ENCODE measurements at regions not wholly inside any gene's neighbourhood (a gene's known extent, or its start where the extent isn't known, plus 50 kb on each side); places are given as distances from the start of the nearest gene placed in this dataset.

DNA sequence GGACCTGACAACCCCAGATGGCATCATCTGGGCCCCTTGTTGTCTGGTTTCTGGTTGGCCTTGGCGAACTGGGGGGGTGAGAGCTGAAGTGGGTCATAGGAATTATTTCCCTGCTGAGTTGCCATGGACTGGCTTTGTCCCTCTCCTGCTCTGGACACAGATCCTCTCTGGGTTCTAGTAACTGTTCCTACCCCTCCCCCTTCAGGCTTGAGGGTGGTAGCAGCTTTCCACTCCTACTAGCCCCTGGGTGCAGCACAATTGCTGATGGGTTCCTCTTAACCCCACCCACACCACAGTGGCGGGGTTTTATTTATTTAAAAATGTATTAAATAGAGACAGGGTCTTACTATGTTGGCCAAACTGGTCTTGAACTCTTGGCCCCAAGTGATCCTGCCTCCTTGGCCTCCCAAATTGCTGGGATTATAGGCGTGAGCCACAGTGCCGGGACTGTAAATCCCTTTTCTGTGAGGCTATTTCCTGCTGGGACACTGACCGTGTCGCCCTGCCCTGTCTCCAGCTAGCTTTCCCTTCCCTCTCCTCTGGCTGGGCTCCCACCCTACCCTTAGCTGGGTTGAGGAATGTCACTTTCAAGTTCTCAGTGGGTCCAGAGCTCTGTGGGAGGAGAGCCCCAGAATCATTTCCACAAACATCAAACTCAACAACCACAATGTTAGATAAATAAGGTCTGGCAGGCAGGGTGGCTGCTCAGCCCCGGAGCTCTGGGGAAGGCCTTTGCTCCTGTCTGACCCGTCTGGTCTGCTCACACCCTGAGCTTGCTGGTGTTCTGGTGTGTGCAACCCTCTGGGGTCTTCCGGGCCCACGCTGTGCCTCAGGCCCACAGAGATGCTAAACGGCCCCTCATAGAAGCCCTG is 112.7 kb upstream of the WNT4 start:
- H3K4me1 ChIP-seq (replicated peaks in 1 of 4; ENCODE audit: control insufficient read depth in 3 of 4, insufficient read depth in 4 of 4, low read length in 3 of 4), result peaks cover 2 to 24% (median 15%) of the 10 kb centered on the region in 4 experiments
- no peaks in the 10 kb centered on the region for H4K20me1 ChIP-seq (replicated peaks in 1 of 2; ENCODE audit: control insufficient read depth in 1 of 2, insufficient read depth in 2 of 2, low read length in 2 of 2)
- H2AFZ ChIP-seq (ENCODE audit: low read length), result no peak overlapping the region
- no peak overlapping the region for H3K4me3 ChIP-seq (ENCODE audit: extremely low read depth in 1 of 4, insufficient read depth in 2 of 4, low read depth in 3 of 4, low read length in 4 of 4)
- H3K36me3 ChIP-seq (ENCODE audit: control insufficient read depth in 2 of 4, insufficient read depth in 4 of 4, low read length in 3 of 4), result no peaks in the 10 kb centered on the region
- H3K79me2 ChIP-seq (ENCODE audit: control insufficient read depth in 1 of 2, insufficient read depth in 2 of 2, low read length in 2 of 2), result no peaks in the 10 kb centered on the region
- H3K4ac ChIP-seq (replicated peaks; ENCODE audit: insufficient read length, low read depth, low read length), result no peak overlapping the region
- H2BK15ac ChIP-seq (ENCODE audit: low read length), result 0 out of 2 replicates have a peak overlapping the region, but pooled peaks have one; percentile 46
- no peak overlapping the region for H3K4me2 ChIP-seq (ENCODE audit: insufficient read depth in 1 of 2, low read depth in 2 of 2, low read length in 2 of 2)
- H3K9ac ChIP-seq (replicated peaks in 1 of 4; ENCODE audit: extremely low read depth in 1 of 4, low read depth in 3 of 4, low read length in 3 of 4), result no peak overlapping the region
- FAIRE-seq, result no peak
- 83% methylated on average over 11 of the region's 11 CpGs; no CpG with 5 or more reads in 1 of the 2 experiments for WGBS, 2 experiments (ENCODE audit: extremely low coverage in 1 of 2, insufficient coverage in 1 of 2, insufficient read length in 1 of 2, insufficient replicate concordance in 2 of 2, low coverage in 1 of 2, low lambda C conversion rate in 2 of 2, missing lambda C conversion rate in 1 of 2)
- no peak overlapping the region for H4K5ac ChIP-seq (ENCODE audit: insufficient read length, low read depth, low read length)
- H3K56ac ChIP-seq (replicated peaks; ENCODE audit: insufficient read length, low read depth, low read length), result no peak overlapping the region
- no peak for DNase-seq (ENCODE audit: low read depth in 1 of 2, low spot score in 2 of 2)
- no peak overlapping the region for H2BK5ac ChIP-seq (ENCODE audit: low read depth, low read length)
- no peak overlapping the region for H4K8ac ChIP-seq (ENCODE audit: extremely low read depth, insufficient read depth, low read length)
- H2AK5ac ChIP-seq (ENCODE audit: low read depth, low read length), result peak overlapping the region; percentile 49; the same call in 1 of the 2 replicates
- no peak overlapping the region for H3K14ac ChIP-seq (ENCODE audit: insufficient read length)
- no peak overlapping the region; the same call in 1 of the 2 replicates for H3K18ac ChIP-seq (ENCODE audit: extremely low read depth, low read length)
- no peaks in the 10 kb centered on the region for H3K79me1 ChIP-seq (ENCODE audit: low read depth, low read length)
- H3K23ac ChIP-seq (ENCODE audit: insufficient read length), result no peak overlapping the region
- no peak overlapping the region for H2BK120ac ChIP-seq (replicated peaks; ENCODE audit: low read depth, low read length)
- peak overlapping the region; percentile 72; the same call in 1 of the 2 replicates for H2BK20ac ChIP-seq (ENCODE audit: low read length)
- POLR2A ChIA-PET (ENCODE audit: partially characterized antibody), result no interaction called here
- no peak for TF ChIP-seq ASH2L (IDR thresholded peaks at IDR 0.05; ENCODE audit: low read length)
- no peaks in the 10 kb centered on the region; the same call in 1 of the 2 replicates for H3K23me2 ChIP-seq (ENCODE audit: low read depth, low read length)
- H3K27ac ChIP-seq (ENCODE audit: low read depth, low read length), result no peak overlapping the region
- peaks cover 0 to 22% (median 7%) of the 10 kb centered on the region in 4 experiments; a peak in 4 of 7 replicates for H3K27me3 ChIP-seq (replicated peaks in 1 of 4; ENCODE audit: control insufficient read depth in 3 of 4, extremely low read depth in 1 of 4, insufficient read depth in 3 of 4, low read length in 3 of 4)
- H2BK12ac ChIP-seq (ENCODE audit: low read depth, low read length), result no peak overlapping the region
- H3K9me3 ChIP-seq (ENCODE audit: insufficient read depth in 2 of 2, low read depth in 1 of 2, low read length in 1 of 2), result no peaks in the 10 kb centered on the region
- CTCF ChIA-PET (ENCODE audit: partially characterized antibody), result interaction anchor here (0.8 to 3.3 kb wide), 6 partner anchors 8 to 161 kb away, joined by 3 to 12 read pairs (median 3); no protein-coding TSS in a partner anchor
- H4K91ac ChIP-seq (replicated peaks; ENCODE audit: insufficient read length, low read length), result no peak overlapping the region

Measured in H1 (cell line).